ENCODE measurements at regions not wholly inside any gene's neighbourhood (a gene's known extent, or its start where the extent isn't known, plus 50 kb on each side); places are given as distances from the start of the nearest gene placed in this dataset.

DNA sequence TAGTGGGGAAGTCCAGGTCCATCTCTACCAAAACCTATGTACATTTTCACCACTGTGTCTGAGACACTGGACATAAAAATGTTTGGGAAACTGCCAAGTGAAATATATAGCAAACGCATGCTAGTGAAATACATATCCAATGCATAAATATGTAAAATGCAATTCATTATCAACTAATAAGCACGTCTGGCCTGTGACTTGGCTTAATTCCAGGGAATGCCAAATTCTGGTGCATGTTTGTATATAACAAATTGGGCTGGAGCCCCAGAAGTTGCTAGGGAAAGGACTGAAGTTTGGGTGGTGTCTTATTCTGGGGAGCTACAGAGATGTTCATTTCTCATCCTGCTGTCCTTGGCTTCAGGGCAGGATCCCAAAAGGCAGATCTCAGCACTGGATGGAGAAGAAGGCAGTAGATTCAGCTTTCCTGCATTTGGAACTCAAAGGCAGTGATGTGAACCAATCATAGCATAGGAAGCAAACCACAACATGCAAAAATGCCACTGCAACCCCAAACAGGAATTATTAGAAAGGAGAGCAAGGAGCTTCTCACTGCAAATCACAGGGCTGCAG lies 184.3 kb downstream of the HS3ST3A1 start:
- H2AFZ ChIP-seq, result no peak overlapping the region
- H3K4me1 ChIP-seq (ENCODE audit: insufficient read depth), result no peaks in the 10 kb centered on the region
- no peaks in the 10 kb centered on the region for H3K9me3 Mint-ChIP-seq
- no peaks in the 10 kb centered on the region for H3F3A ChIP-seq (replicated peaks; ENCODE audit: low read depth)
- no peaks in the 10 kb centered on the region for H3K27me3 ChIP-seq (ENCODE audit: insufficient read depth)
- H3K9me2 ChIP-seq (ENCODE audit: insufficient read depth), result no peaks in the 10 kb centered on the region; the same call in 1 of the 2 replicates
- no peaks in the 10 kb centered on the region for H3K4me1 Mint-ChIP-seq
- TF ChIP-seq NANOG (IDR thresholded peaks at IDR 0.05; ENCODE audit: borderline replicate concordance), result no peak
- TF ChIP-seq, protein P1, sequence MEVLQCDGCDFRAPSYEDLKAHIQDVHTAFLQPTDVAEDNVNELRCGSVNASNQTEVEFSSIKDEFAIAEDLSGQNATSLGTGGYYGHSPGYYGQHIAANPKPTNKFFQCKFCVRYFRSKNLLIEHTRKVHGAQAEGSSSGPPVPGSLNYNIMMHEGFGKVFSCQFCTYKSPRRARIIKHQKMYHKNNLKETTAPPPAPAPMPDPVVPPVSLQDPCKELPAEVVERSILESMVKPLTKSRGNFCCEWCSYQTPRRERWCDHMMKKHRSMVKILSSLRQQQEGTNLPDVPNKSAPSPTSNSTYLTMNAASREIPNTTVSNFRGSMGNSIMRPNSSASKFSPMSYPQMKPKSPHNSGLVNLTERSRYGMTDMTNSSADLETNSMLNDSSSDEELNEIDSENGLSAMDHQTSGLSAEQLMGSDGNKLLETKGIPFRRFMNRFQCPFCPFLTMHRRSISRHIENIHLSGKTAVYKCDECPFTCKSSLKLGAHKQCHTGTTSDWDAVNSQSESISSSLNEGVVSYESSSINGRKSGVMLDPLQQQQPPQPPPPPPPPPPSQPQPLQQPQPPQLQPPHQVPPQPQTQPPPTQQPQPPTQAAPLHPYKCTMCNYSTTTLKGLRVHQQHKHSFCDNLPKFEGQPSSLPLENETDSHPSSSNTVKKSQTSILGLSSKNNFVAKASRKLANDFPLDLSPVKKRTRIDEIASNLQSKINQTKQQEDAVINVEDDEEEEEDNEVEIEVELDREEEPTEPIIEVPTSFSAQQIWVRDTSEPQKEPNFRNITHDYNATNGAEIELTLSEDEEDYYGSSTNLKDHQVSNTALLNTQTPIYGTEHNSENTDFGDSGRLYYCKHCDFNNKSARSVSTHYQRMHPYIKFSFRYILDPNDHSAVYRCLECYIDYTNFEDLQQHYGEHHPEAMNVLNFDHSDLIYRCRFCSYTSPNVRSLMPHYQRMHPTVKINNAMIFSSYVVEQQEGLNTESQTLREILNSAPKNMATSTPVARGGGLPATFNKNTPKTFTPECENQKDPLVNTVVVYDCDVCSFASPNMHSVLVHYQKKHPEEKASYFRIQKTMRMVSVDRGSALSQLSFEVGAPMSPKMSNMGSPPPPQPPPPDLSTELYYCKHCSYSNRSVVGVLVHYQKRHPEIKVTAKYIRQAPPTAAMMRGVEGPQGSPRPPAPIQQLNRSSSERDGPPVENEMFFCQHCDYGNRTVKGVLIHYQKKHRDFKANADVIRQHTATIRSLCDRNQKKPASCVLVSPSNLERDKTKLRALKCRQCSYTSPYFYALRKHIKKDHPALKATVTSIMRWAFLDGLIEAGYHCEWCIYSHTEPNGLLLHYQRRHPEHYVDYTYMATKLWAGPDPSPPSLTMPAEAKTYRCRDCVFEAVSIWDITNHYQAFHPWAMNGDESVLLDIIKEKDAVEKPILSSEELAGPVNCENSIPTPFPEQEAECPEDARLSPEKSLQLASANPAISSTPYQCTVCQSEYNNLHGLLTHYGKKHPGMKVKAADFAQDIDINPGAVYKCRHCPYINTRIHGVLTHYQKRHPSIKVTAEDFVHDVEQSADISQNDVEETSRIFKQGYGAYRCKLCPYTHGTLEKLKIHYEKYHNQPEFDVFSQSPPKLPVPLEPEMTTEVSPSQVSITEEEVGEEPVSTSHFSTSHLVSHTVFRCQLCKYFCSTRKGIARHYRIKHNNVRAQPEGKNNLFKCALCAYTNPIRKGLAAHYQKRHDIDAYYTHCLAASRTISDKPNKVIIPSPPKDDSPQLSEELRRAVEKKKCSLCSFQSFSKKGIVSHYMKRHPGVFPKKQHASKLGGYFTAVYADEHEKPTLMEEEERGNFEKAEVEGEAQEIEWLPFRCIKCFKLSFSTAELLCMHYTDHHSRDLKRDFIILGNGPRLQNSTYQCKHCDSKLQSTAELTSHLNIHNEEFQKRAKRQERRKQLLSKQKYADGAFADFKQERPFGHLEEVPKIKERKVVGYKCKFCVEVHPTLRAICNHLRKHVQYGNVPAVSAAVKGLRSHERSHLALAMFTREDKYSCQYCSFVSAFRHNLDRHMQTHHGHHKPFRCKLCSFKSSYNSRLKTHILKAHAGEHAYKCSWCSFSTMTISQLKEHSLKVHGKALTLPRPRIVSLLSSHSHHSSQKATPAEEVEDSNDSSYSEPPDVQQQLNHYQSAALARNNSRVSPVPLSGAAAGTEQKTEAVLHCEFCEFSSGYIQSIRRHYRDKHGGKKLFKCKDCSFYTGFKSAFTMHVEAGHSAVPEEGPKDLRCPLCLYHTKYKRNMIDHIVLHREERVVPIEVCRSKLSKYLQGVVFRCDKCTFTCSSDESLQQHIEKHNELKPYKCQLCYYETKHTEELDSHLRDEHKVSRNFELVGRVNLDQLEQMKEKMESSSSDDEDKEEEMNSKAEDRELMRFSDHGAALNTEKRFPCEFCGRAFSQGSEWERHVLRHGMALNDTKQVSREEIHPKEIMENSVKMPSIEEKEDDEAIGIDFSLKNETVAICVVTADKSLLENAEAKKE (CRISPR knock-in tag; IDR thresholded peaks at IDR 0.05), result no peak
- no peak for TF ChIP-seq EZH2phosphoT487 (IDR thresholded peaks at IDR 0.05; ENCODE audit: unreplicated experiment)
- no peak for TF ChIP-seq ZNF114 (CRISPR knock-in tag; IDR thresholded peaks at IDR 0.05)
- no peak for TF ChIP-seq POLR2AphosphoS5 (IDR thresholded peaks at IDR 0.05; ENCODE audit: low read depth)
- TF ChIP-seq EZH2 (IDR thresholded peaks at IDR 0.05; ENCODE audit: low read depth, unreplicated experiment), result no peak
- TF ChIP-seq, protein P2, sequence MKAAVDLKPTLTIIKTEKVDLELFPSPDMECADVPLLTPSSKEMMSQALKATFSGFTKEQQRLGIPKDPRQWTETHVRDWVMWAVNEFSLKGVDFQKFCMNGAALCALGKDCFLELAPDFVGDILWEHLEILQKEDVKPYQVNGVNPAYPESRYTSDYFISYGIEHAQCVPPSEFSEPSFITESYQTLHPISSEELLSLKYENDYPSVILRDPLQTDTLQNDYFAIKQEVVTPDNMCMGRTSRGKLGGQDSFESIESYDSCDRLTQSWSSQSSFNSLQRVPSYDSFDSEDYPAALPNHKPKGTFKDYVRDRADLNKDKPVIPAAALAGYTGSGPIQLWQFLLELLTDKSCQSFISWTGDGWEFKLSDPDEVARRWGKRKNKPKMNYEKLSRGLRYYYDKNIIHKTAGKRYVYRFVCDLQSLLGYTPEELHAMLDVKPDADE (IDR thresholded peaks at IDR 0.05), result no peak
- TF ChIP-seq ZNF331 (CRISPR knock-in tag; IDR thresholded peaks at IDR 0.05; ENCODE audit: low read depth), result no peak
- TF ChIP-seq JUNB (IDR thresholded peaks at IDR 0.05; ENCODE audit: unreplicated experiment), result no peak
- TF ChIP-seq STAT1 (IDR thresholded peaks at IDR 0.05; ENCODE audit: unreplicated experiment), result no peak
- TF ChIP-seq, protein P3, sequence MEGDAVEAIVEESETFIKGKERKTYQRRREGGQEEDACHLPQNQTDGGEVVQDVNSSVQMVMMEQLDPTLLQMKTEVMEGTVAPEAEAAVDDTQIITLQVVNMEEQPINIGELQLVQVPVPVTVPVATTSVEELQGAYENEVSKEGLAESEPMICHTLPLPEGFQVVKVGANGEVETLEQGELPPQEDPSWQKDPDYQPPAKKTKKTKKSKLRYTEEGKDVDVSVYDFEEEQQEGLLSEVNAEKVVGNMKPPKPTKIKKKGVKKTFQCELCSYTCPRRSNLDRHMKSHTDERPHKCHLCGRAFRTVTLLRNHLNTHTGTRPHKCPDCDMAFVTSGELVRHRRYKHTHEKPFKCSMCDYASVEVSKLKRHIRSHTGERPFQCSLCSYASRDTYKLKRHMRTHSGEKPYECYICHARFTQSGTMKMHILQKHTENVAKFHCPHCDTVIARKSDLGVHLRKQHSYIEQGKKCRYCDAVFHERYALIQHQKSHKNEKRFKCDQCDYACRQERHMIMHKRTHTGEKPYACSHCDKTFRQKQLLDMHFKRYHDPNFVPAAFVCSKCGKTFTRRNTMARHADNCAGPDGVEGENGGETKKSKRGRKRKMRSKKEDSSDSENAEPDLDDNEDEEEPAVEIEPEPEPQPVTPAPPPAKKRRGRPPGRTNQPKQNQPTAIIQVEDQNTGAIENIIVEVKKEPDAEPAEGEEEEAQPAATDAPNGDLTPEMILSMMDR (conservative IDR thresholded peaks at IDR 0.05; ENCODE audit: low read depth in 2 of 2), result no peak
- TF ChIP-seq, protein P4, sequence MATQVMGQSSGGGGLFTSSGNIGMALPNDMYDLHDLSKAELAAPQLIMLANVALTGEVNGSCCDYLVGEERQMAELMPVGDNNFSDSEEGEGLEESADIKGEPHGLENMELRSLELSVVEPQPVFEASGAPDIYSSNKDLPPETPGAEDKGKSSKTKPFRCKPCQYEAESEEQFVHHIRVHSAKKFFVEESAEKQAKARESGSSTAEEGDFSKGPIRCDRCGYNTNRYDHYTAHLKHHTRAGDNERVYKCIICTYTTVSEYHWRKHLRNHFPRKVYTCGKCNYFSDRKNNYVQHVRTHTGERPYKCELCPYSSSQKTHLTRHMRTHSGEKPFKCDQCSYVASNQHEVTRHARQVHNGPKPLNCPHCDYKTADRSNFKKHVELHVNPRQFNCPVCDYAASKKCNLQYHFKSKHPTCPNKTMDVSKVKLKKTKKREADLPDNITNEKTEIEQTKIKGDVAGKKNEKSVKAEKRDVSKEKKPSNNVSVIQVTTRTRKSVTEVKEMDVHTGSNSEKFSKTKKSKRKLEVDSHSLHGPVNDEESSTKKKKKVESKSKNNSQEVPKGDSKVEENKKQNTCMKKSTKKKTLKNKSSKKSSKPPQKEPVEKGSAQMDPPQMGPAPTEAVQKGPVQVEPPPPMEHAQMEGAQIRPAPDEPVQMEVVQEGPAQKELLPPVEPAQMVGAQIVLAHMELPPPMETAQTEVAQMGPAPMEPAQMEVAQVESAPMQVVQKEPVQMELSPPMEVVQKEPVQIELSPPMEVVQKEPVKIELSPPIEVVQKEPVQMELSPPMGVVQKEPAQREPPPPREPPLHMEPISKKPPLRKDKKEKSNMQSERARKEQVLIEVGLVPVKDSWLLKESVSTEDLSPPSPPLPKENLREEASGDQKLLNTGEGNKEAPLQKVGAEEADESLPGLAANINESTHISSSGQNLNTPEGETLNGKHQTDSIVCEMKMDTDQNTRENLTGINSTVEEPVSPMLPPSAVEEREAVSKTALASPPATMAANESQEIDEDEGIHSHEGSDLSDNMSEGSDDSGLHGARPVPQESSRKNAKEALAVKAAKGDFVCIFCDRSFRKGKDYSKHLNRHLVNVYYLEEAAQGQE (IDR thresholded peaks at IDR 0.05; ENCODE audit: unreplicated experiment), result no peak
- no peak for TF ChIP-seq CREB1 (CRISPR knock-in tag; IDR thresholded peaks at IDR 0.05; ENCODE audit: low read depth)
- ATAC-seq (no peak), DNase-seq (ENCODE audit: low spot score) (no peak)
- no peak overlapping the region for H3K27ac Mint-ChIP-seq
- no peak overlapping the region for H3K4me3 Mint-ChIP-seq
- H3K27me3 Mint-ChIP-seq (ENCODE audit: insufficient read depth, low read depth, poor library complexity), result peaks cover 7% of the 10 kb centered on the region
- H3K27ac ChIP-seq (ENCODE audit: low read depth), result no peak overlapping the region
- H4K20me1 ChIP-seq (replicated peaks; ENCODE audit: insufficient read depth), result no peaks in the 10 kb centered on the region
- H3K79me2 ChIP-seq (replicated peaks; ENCODE audit: insufficient read depth), result no peaks in the 10 kb centered on the region
- no peak overlapping the region for H3K4me2 ChIP-seq
- H3K36me3 ChIP-seq (ENCODE audit: insufficient read depth), result no peaks in the 10 kb centered on the region
- H3K36me3 Mint-ChIP-seq (ENCODE audit: low read depth), result no peaks in the 10 kb centered on the region
- H3K4me3 ChIP-seq, result no peak overlapping the region
